D721Med (cell line): ENCODE measurements at regions not wholly inside any gene's neighbourhood (a gene's known extent, or its start where the extent isn't known, plus 50 kb on each side); places are given as distances from the start of the nearest gene placed in this dataset.
"Not testable (repeated sequence)": the region's sequence is repeated elsewhere in the genome, so short reads cannot be mapped to it uniquely, and the experiment has no call there.

Source experiments
- DNase-seq: peaks from one replicate; pipeline ENCODE4 v3.0.0; 2011; ENCODE audit warnings: low spot score; ENCODE audit not compliant: insufficient read length
- FAIRE-seq: peaks from 2 replicates; lab custom pipeline; 2011; peaks lifted over from hg19 to GRCh38; lab: Jason Lieb, UNC
- CTCF ChIP-seq: IDR thresholded peaks from 2 replicates; pipeline ENCODE4 v1.5.1; 2012; ENCODE audit warnings: mild to moderate bottlenecking, control low read depth; ENCODE audit not compliant: insufficient read depth; ENCODE audit errors: missing control alignments

GRCh38 chr17:33701910-33702309, 408.8 kb upstream of the ASIC2 start:
- FAIRE-seq = no peak
- DNase-seq = no peak
- TF ChIP-seq CTCF = no peak

DNA sequence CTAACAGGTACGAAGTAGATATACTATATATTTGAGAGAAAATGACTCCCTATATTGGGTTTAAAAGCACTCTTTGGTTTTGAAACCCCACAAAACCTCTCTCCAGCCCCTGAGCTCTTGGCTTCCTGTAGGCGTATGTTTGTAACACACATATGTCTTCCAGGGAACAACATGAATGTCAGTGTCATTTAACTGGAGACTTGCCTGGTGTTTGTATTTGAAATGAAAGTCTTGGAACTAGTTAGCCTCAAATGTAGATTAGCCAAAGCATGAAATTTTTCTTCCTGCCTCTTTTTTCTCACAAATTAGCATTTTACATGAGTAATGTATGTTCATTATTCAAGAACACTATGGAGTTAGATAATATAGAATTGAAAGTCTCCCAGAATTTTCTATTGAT, 411.8 kb upstream of the ASIC2 start:
- TF ChIP-seq CTCF = no peak
- DNase-seq (no peak), FAIRE-seq (no peak)

GRCh38 chr17:33709881-33710280, 416.8 kb upstream of the ASIC2 start:
- no peak for TF ChIP-seq CTCF
- FAIRE-seq = no peak

GRCh38 chr17:33712120-33712519, 419.0 kb upstream of the ASIC2 start:
- TF ChIP-seq CTCF = peak; percentile 12
- no peak for DNase-seq
- FAIRE-seq = no peak

More at GRCh38 chr17:33709881-33710280, 416.8 kb upstream of the ASIC2 start:
- DNase-seq = no peak

GRCh38 chr17:33716957-33717356, 423.9 kb upstream of the ASIC2 start:
- DNase-seq (no peak), FAIRE-seq (no peak)
- no peak for TF ChIP-seq CTCF

GRCh38 chr17:33723736-33724135, 430.6 kb upstream of the ASIC2 start:
- not testable (repeated sequence) for FAIRE-seq

GRCh38 chr17:33725675-33726271, 432.7 kb upstream of the ASIC2 start:
- no peak for FAIRE-seq
- DNase-seq = no peak
- peak; percentile 85 for TF ChIP-seq CTCF

More at GRCh38 chr17:33723736-33724135, 430.6 kb upstream of the ASIC2 start:
- not testable (repeated sequence) for DNase-seq
